Testis (tissue), 2 donors: ENCODE measurements at regions not wholly inside any gene's neighbourhood (a gene's known extent, or its start where the extent isn't known, plus 50 kb on each side); places are given as distances from the start of the nearest gene placed in this dataset.

Source experiments
- POLR2A ChIP-seq: fragments of 450-650 bp; IDR thresholded peaks from one replicate; pipeline ENCODE4 v1.6.1; 2017; ENCODE audit warnings: antibody characterized with exemption, mild to moderate bottlenecking, moderate library complexity
- TF ChIP-seq, protein P1 (sequence below), 3 experiments: fragments of 450-650 bp in 2 of 3; fragments of 200-600 bp in 1 of 3; sonication (generic) in 1 of 3; IDR thresholded peaks; one replicate each; pipeline ENCODE4 v1.5.1; 2016 to 2019; ENCODE audit warnings: antibody characterized with exemption in 3 of 3, mild to moderate bottlenecking in 2 of 3, moderate library complexity in 1 of 3

- no peak for TF ChIP-seq POLR2A
- TF ChIP-seq, protein P1, sequence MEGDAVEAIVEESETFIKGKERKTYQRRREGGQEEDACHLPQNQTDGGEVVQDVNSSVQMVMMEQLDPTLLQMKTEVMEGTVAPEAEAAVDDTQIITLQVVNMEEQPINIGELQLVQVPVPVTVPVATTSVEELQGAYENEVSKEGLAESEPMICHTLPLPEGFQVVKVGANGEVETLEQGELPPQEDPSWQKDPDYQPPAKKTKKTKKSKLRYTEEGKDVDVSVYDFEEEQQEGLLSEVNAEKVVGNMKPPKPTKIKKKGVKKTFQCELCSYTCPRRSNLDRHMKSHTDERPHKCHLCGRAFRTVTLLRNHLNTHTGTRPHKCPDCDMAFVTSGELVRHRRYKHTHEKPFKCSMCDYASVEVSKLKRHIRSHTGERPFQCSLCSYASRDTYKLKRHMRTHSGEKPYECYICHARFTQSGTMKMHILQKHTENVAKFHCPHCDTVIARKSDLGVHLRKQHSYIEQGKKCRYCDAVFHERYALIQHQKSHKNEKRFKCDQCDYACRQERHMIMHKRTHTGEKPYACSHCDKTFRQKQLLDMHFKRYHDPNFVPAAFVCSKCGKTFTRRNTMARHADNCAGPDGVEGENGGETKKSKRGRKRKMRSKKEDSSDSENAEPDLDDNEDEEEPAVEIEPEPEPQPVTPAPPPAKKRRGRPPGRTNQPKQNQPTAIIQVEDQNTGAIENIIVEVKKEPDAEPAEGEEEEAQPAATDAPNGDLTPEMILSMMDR (IDR thresholded peaks at IDR 0.05), result no peak
Measured at GRCh38 chr13:99062593-99062992, 84.7 kb upstream of the DOCK9 start.
